ENCODE measurements at regions not wholly inside any gene's neighbourhood (a gene's known extent, or its start where the extent isn't known, plus 50 kb on each side); places are given as distances from the start of the nearest gene placed in this dataset.

GRCh38 chrX:120791013-120791643 is 84.5 kb downstream of the CT47B1 start:
- ChIA-PET CTCF (interaction anchor here (0.8 to 1.9 kb wide), 9 partner anchors 12 to 522 kb away, joined by 3 to 8 read pairs (median 4); no protein-coding TSS in a partner anchor), POLR2A (no interaction called here)
- Histone ChIP-seq H3K36me3 (ENCODE audit: control insufficient read depth in 2 of 2, insufficient read depth in 1 of 2, low read length in 2 of 2) (no peaks in the 10 kb centered on the region), H3K4me1 (ENCODE audit: control insufficient read depth, insufficient read depth, low read length) (no peaks in the 10 kb centered on the region), H3K4me3 (ENCODE audit: low read depth, low read length) (no peak overlapping the region), H3K27ac (ENCODE audit: extremely low read depth, low read depth, low read length) (no peak overlapping the region), H3K9me3 (ENCODE audit: control insufficient read depth, insufficient read depth, low read depth, low read length) (no peaks in the 10 kb centered on the region)
- no peak for TF ChIP-seq ZNF146 (tag by site-specific recombination; IDR thresholded peaks at IDR 0.05)

DNA sequence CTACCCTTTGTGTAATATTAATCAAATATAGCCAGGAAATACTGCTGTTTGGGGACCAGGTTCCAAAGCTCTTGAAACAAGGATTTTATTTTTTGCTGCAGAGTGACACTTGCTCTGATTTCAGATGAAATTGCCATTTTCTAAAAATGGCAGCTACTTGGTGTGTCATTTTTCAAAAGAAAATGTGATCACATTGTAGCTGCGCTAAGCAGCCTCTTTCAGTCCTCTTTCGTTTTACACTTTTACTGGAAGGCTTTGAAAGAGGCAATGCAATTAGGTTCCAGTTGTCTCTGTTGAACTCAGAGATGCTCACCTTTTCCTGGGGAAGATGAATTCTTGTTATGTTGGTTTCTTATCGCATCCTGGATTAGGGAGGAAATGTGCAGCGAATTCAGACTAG is 85.1 kb downstream of the CT47B1 start:
- TF ChIP-seq ZBTB6 (tag by site-specific recombination; IDR thresholded peaks at IDR 0.05), result no peak
- no peak for TF ChIP-seq OSR2 (tag by site-specific recombination; IDR thresholded peaks at IDR 0.05)
- TF ChIP-seq KLF16 (tag by site-specific recombination; IDR thresholded peaks at IDR 0.05), result no peak
- no peak for TF ChIP-seq ZNF621 (tag by site-specific recombination; IDR thresholded peaks at IDR 0.05)
- no peak for TF ChIP-seq ZNF311 (tag by site-specific recombination; IDR thresholded peaks at IDR 0.05; ENCODE audit: borderline replicate concordance)
- TF ChIP-seq ZNF157 (tag by site-specific recombination; IDR thresholded peaks at IDR 0.05), result no peak
- TF ChIP-seq ZNF518A (tag by site-specific recombination; conservative IDR thresholded peaks at IDR 0.05; ENCODE audit: low read depth), result no peak
- no peaks in the 10 kb centered on the region for H3K36me3 ChIP-seq (ENCODE audit: control insufficient read depth in 2 of 2, insufficient read depth in 1 of 2, low read length in 2 of 2)
- H3K4me3 ChIP-seq (ENCODE audit: low read depth, low read length), result no peak overlapping the region
- ChIA-PET CTCF (interaction anchor here (0.6 to 2.3 kb wide), 20 partner anchors 9 to 920 kb away, joined by 3 to 15 read pairs (median 4); no protein-coding TSS in a partner anchor), POLR2A (no interaction called here)
- H3K4me1 ChIP-seq (ENCODE audit: control insufficient read depth, insufficient read depth, low read length), result no peaks in the 10 kb centered on the region
- no peaks in the 10 kb centered on the region for H3K9me3 ChIP-seq (ENCODE audit: control insufficient read depth, insufficient read depth, low read depth, low read length)
- H3K27ac ChIP-seq (ENCODE audit: extremely low read depth, low read depth, low read length), result no peak overlapping the region

GRCh38 chrX:120790118-120790517 is 85.5 kb downstream of the CT47B1 start:
- CTCF ChIA-PET, result interaction anchor here (0.6 to 2.3 kb wide), 22 partner anchors 9 to 921 kb away, joined by 3 to 15 read pairs (median 3); no protein-coding TSS in a partner anchor
- Histone ChIP-seq H3K36me3 (ENCODE audit: control insufficient read depth in 2 of 2, insufficient read depth in 1 of 2, low read length in 2 of 2) (no peaks in the 10 kb centered on the region), H3K4me1 (ENCODE audit: control insufficient read depth, insufficient read depth, low read length) (no peaks in the 10 kb centered on the region), H3K4me3 (ENCODE audit: low read depth, low read length) (no peak overlapping the region), H3K9me3 (ENCODE audit: control insufficient read depth, insufficient read depth, low read depth, low read length) (no peaks in the 10 kb centered on the region), H3K27ac (ENCODE audit: extremely low read depth, low read depth, low read length) (no peak overlapping the region)
- TF ChIP-seq ZNF654 (tag by site-specific recombination; IDR thresholded peaks at IDR 0.05; ENCODE audit: low read depth) (peak; percentile 99), ZBTB20 (tag by site-specific recombination; IDR thresholded peaks at IDR 0.05) (no peak), CTCF (tag by site-specific recombination; IDR thresholded peaks at IDR 0.05) (peak; percentile 49; the same call in 1 of the 2 replicates), ZXDB (tag by site-specific recombination; IDR thresholded peaks at IDR 0.05) (no peak), ZNF560 (tag by site-specific recombination; IDR thresholded peaks at IDR 0.05; ENCODE audit: borderline replicate concordance) (no peak), ZSCAN5A (tag by site-specific recombination; IDR thresholded peaks at IDR 0.05) (no peak), ZNF362 (tag by site-specific recombination; IDR thresholded peaks at IDR 0.05) (no peak), PRDM1 (tag by site-specific recombination; IDR thresholded peaks at IDR 0.05) (peak; percentile 70), ZNF660 (tag by site-specific recombination; IDR thresholded peaks at IDR 0.05) (0 out of 2 replicates have a peak, but pooled peaks have one; percentile 42)
- POLR2A ChIA-PET, result no interaction called here

Data from HEK293 (cell line).